PFSK-1 (cell line): ENCODE measurements at regions not wholly inside any gene's neighbourhood (a gene's known extent, or its start where the extent isn't known, plus 50 kb on each side); places are given as distances from the start of the nearest gene placed in this dataset.

ENCODE experiments used
- FOXP2 ChIP-seq: optimal IDR thresholded peaks from 2 replicates; pipeline ENCODE3; 2011; ENCODE audit warnings: borderline replicate concordance, control low read depth, inconsistent platforms; ENCODE audit not compliant: insufficient read depth; ENCODE audit errors: extremely low read length, extremely low read depth
- POLR2AphosphoS5 ChIP-seq: IDR thresholded peaks from 2 replicates; pipeline ENCODE4 v1.6.1; 2012; ENCODE audit warnings: low read depth, mild to moderate bottlenecking, control low read depth, low read length, moderate library complexity
- REST ChIP-seq, 2 experiments: IDR thresholded peaks; 2 replicates each; pipeline versions ENCODE4 v1.6.1 to v1.8.0; 2011 to 2012; ENCODE audit warnings: low read depth in 2 of 2, low read length in 2 of 2, control low read depth in 1 of 2, inconsistent platforms in 1 of 2, mild to moderate bottlenecking in 1 of 2, moderate library complexity in 1 of 2; ENCODE audit not compliant: insufficient read depth in 1 of 2
- SIN3A ChIP-seq: IDR thresholded peaks from 2 replicates; pipeline ENCODE4 v1.6.1; 2012; ENCODE audit warnings: mild to moderate bottlenecking, low read length, moderate library complexity, borderline replicate concordance; ENCODE audit not compliant: insufficient read depth
- TAF1 ChIP-seq: IDR thresholded peaks from 2 replicates; pipeline ENCODE4 v1.6.1; 2012; ENCODE audit warnings: low read length, control low read depth, borderline replicate concordance; ENCODE audit not compliant: insufficient read depth

DNA sequence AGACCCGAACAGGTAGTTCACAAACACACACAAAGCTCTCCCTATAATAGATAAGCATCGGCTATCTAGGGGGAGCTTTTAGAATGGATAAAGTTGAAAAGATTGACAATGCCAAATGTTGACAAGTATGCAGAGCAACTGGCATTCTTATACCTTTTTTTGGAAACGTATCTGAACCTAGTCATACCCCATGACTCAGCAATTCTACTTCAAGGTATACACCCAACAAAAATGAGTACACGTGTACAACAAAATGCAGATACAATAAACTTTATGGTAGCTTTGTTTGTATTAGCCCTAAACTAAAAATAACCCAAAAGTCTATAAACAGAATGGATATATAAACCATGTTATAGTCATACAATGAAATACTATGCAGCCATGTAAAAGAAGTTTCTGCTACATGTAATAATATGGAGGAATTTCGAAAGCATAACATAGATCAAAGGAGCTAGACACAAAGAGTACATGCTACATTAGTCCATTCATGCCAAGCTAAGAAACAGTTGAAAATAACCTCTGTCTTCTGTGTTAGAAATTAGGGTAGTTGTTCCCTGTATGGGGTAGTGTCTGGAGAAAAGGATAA, 718.5 kb upstream of the ZNF608 start:
- no peak for TF ChIP-seq REST (IDR thresholded peaks at IDR 0.05; ENCODE audit: insufficient read depth in 1 of 2, low read depth in 2 of 2, low read length in 2 of 2)
- TF ChIP-seq SIN3A = no peak
- TF ChIP-seq POLR2AphosphoS5 = no peak
- TF ChIP-seq TAF1 = no peak
- TF ChIP-seq FOXP2 = no peak
